ENCODE measurements at regions not wholly inside any gene's neighbourhood (a gene's known extent, or its start where the extent isn't known, plus 50 kb on each side); places are given as distances from the start of the nearest gene placed in this dataset.

- no peak for TF ChIP-seq CTCF (IDR thresholded peaks at IDR 0.05)
- Mint-ChIP-seq H3K36me3 (ENCODE audit: unreplicated experiment) (no peaks in the 10 kb centered on the region), H3K27ac (ENCODE audit: unreplicated experiment) (peak overlapping the region; percentile 5), H3K9me3 (ENCODE audit: unreplicated experiment) (no peaks in the 10 kb centered on the region), H3K4me3 (ENCODE audit: unreplicated experiment) (no peak overlapping the region), H3K4me1 (ENCODE audit: unreplicated experiment) (peaks cover 4% of the 10 kb centered on the region), H3K27me3 (ENCODE audit: unreplicated experiment) (no peaks in the 10 kb centered on the region)
- no peak for DNase-seq (ENCODE audit: extremely low spot score, unreplicated experiment)
Measured at GRCh38 chr2:52395912-52396311, 1364.0 kb upstream of the NRXN1 start.

GRCh38 chr2:52391621-52392020 lies 1359.7 kb upstream of the NRXN1 start:
- no peak for DNase-seq (ENCODE audit: extremely low spot score, unreplicated experiment)
- Mint-ChIP-seq H3K9me3 (ENCODE audit: unreplicated experiment) (no peaks in the 10 kb centered on the region), H3K4me1 (ENCODE audit: unreplicated experiment) (peaks cover 4% of the 10 kb centered on the region), H3K4me3 (ENCODE audit: unreplicated experiment) (no peak overlapping the region), H3K36me3 (ENCODE audit: unreplicated experiment) (no peaks in the 10 kb centered on the region), H3K27ac (ENCODE audit: unreplicated experiment) (no peak overlapping the region), H3K27me3 (ENCODE audit: unreplicated experiment) (no peaks in the 10 kb centered on the region)
- TF ChIP-seq CTCF (IDR thresholded peaks at IDR 0.05): no peak

GRCh38 chr2:52390651-52391050 lies 1358.7 kb upstream of the NRXN1 start:
- Mint-ChIP-seq H3K27me3 (ENCODE audit: unreplicated experiment) (no peaks in the 10 kb centered on the region), H3K36me3 (ENCODE audit: unreplicated experiment) (no peaks in the 10 kb centered on the region), H3K4me3 (ENCODE audit: unreplicated experiment) (no peak overlapping the region), H3K4me1 (ENCODE audit: unreplicated experiment) (no peaks in the 10 kb centered on the region), H3K9me3 (ENCODE audit: unreplicated experiment) (no peaks in the 10 kb centered on the region), H3K27ac (ENCODE audit: unreplicated experiment) (no peak overlapping the region)
- no peak for TF ChIP-seq CTCF (IDR thresholded peaks at IDR 0.05)
- DNase-seq (ENCODE audit: extremely low spot score, unreplicated experiment): no peak

GRCh38 chr2:52387937-52388590 lies 1356.1 kb upstream of the NRXN1 start:
- Mint-ChIP-seq H3K27ac (ENCODE audit: unreplicated experiment) (no peak overlapping the region), H3K4me1 (ENCODE audit: unreplicated experiment) (no peaks in the 10 kb centered on the region), H3K36me3 (ENCODE audit: unreplicated experiment) (no peaks in the 10 kb centered on the region), H3K4me3 (ENCODE audit: unreplicated experiment) (no peak overlapping the region), H3K9me3 (ENCODE audit: unreplicated experiment) (no peaks in the 10 kb centered on the region), H3K27me3 (ENCODE audit: unreplicated experiment) (no peaks in the 10 kb centered on the region)
- TF ChIP-seq CTCF (IDR thresholded peaks at IDR 0.05): no peak
- DNase-seq (ENCODE audit: extremely low spot score, unreplicated experiment): no peak

- Mint-ChIP-seq H3K4me1 (ENCODE audit: unreplicated experiment) (no peaks in the 10 kb centered on the region), H3K9me3 (ENCODE audit: unreplicated experiment) (no peaks in the 10 kb centered on the region), H3K4me3 (ENCODE audit: unreplicated experiment) (no peak overlapping the region), H3K27me3 (ENCODE audit: unreplicated experiment) (no peaks in the 10 kb centered on the region), H3K36me3 (ENCODE audit: unreplicated experiment) (no peaks in the 10 kb centered on the region), H3K27ac (ENCODE audit: unreplicated experiment) (no peak overlapping the region)
- DNase-seq (ENCODE audit: extremely low spot score, unreplicated experiment): no peak
- TF ChIP-seq CTCF (IDR thresholded peaks at IDR 0.05): no peak
Measured at GRCh38 chr2:52386433-52387030, 1354.6 kb upstream of the NRXN1 start.
